Skeletal muscle satellite cell (primary cell): ENCODE measurements at regions not wholly inside any gene's neighbourhood (a gene's known extent, or its start where the extent isn't known, plus 50 kb on each side); places are given as distances from the start of the nearest gene placed in this dataset.
A peak's percentile ranks its signal among the peaks of the same experiment; 100 is the strongest.

ENCODE experiments used
- H3K27me3 ChIP-seq: 2 replicates; pipeline ENCODE4 v1.7.0; 2013; ENCODE audit warnings: low read length; ENCODE audit not compliant: control insufficient read depth, insufficient read depth
- H3K36me3 ChIP-seq: 2 replicates; pipeline ENCODE4 v1.7.0; 2013; ENCODE audit warnings: mild to moderate bottlenecking, control low read depth, low read length; ENCODE audit not compliant: insufficient read depth
- H3K4me1 ChIP-seq: 2 replicates; pipeline ENCODE4 v1.7.0; 2013; ENCODE audit warnings: low read length; ENCODE audit not compliant: control insufficient read depth, insufficient read depth
- H3K4me2 ChIP-seq: 2 replicates; pipeline ENCODE4 v1.7.0; 2013; ENCODE audit warnings: mild to moderate bottlenecking, low read length
- H3K4me3 ChIP-seq: 2 replicates; pipeline ENCODE4 v1.7.0; 2013; ENCODE audit warnings: low read length
- H3K9ac ChIP-seq: 2 replicates; pipeline ENCODE4 v1.7.0; 2013; ENCODE audit warnings: mild to moderate bottlenecking, low read depth, low read length, moderate library complexity
- H3K9me3 ChIP-seq: replicated peaks from 2 replicates; pipeline ENCODE4 v1.7.0; 2013; ENCODE audit warnings: mild to moderate bottlenecking, control low read depth, low read length

DNA sequence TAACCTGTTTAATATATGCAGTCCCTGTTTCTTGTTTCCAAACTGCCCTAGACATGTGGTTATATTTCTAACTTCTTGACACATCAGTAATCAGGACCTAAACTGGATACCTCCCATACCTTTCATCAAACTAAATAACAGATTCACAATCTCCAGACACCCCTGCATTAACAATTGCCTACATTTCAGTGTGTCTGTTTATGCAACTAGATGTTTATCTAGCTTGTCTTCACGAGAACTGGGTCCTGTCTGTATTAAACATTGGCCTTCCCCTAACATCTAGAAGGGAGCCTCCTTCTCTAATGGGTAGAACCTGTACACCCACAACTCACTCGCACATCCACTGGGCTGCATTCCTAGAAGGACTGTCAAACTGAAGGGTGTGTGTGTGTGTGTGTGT, 683.7 kb upstream of the FZD8 start:
- H3K27me3 ChIP-seq: no peaks in the 10 kb centered on the region
- no peaks in the 10 kb centered on the region for H3K36me3 ChIP-seq
- H3K4me1 ChIP-seq: no peaks in the 10 kb centered on the region
- no peak overlapping the region for H3K9ac ChIP-seq
- H3K4me3 ChIP-seq: no peak overlapping the region
- H3K9me3 ChIP-seq: no peaks in the 10 kb centered on the region
- no peak overlapping the region for H3K4me2 ChIP-seq

DNA sequence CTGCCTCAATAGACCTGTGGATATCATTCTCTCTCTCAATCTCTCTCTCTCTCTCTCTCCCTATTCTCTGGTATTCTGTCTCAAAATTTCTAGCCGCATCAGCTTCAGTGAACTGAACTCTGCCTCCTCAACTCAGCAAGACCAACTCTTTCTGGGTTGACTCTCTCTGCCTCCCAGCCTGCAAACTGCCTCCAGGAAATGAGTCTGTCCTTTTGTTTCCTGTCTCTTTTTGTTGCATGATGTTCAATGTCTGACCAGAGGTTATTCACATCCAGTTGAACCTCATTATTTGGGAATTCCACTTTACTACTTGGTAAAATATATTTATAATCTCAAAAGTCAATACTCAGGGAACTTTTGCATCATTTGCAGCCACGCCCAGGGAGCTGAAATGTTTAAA, 682.7 kb upstream of the FZD8 start:
- Histone ChIP-seq H3K9ac (no peak overlapping the region), H3K36me3 (no peaks in the 10 kb centered on the region), H3K4me3 (no peak overlapping the region), H3K4me2 (no peak overlapping the region), H3K9me3 (no peaks in the 10 kb centered on the region), H3K4me1 (no peaks in the 10 kb centered on the region), H3K27me3 (no peaks in the 10 kb centered on the region)

DNA sequence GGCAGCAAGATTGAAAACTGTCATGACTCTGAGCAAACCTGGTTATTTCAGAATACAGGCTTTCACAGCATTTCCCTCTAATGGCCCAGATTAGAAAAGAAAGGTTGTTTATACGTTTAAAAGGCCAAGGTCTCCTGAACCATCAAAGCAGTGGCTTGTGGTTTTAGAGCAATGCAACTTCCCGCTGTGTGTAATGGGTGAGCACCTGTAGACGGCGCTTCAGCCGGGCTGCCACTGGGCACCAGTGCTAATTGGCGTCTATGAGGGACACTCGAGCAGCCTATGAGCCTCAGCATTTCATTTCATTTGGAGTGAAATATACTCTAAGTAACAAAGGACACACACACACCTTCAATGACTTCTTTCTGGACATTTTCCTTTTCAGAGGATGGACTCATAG, 671.0 kb upstream of the FZD8 start:
- H3K9me3 ChIP-seq: no peaks in the 10 kb centered on the region
- H3K4me3 ChIP-seq: no peak overlapping the region
- no peaks in the 10 kb centered on the region for H3K4me1 ChIP-seq

DNA sequence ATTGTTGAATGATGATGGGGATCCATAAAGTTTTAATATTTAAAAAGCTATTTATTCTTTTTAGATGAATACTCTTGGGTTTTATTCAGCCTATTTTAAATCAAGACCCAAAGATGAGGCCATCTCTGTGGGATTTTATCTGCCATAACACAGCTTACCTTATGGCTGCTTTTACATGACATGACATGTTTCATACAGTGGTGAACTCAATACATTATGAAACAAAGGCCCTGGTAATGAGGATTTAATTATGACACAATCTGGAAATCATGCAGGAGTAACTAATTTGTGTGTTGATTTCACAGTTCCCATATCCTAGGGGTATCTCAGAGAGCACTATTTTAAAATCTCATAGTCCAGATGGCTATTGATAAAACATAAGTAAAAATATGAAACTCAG, 661.8 kb upstream of the FZD8 start:
- Histone ChIP-seq H3K36me3 (no peaks in the 10 kb centered on the region), H3K9me3 (no peaks in the 10 kb centered on the region), H3K4me1 (no peaks in the 10 kb centered on the region), H3K9ac (no peak overlapping the region), H3K4me3 (no peak overlapping the region), H3K4me2 (no peak overlapping the region), H3K27me3 (no peaks in the 10 kb centered on the region)

More for the DNA sequence above, 671.0 kb upstream of the FZD8 start:
- Histone ChIP-seq H3K36me3 (no peaks in the 10 kb centered on the region), H3K4me2 (no peak overlapping the region), H3K27me3 (no peaks in the 10 kb centered on the region), H3K9ac (no peak overlapping the region)

DNA sequence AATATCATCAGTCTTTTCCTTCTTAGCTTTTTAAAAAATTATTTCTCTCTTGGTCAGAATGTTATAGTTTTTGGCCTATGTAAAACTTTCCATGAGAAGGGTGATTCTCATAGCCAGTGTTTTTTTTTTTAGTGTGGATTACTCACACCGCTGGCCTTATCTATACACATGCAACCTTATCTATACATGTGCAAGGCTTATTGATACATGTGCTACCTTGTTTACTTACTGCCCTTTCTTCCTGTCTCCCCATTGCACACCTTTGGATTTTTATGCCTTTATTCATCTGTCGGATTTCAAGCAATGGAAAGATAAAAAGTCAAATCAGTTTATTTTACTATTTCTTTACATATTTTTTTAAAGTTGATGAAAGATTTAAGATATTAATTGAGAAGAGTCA, 660.0 kb upstream of the FZD8 start:
- Histone ChIP-seq H3K9ac (no peak overlapping the region), H3K4me2 (no peak overlapping the region), H3K4me3 (no peak overlapping the region), H3K27me3 (no peaks in the 10 kb centered on the region), H3K4me1 (no peaks in the 10 kb centered on the region), H3K9me3 (no peaks in the 10 kb centered on the region), H3K36me3 (no peaks in the 10 kb centered on the region)

DNA sequence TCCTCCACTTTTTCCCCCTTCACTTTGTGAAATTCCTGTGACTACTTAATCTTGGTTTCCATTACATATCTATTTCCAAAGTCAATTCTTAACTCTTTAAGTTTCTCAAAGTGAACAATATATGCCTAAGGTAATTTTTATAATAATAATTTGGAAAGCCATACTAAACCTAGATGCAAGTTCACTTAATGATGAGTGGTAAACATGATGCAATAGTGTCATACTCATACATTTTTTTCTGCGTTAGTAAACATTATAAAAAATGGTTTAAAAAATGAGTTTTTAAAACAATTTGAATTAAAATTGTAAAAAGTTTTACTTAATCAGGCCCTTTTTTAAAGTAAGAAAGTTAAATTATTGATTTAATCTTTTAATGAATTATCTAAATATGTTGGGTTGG, 659.4 kb upstream of the FZD8 start:
- Histone ChIP-seq H3K27me3 (no peaks in the 10 kb centered on the region), H3K9ac (no peak overlapping the region), H3K4me1 (no peaks in the 10 kb centered on the region), H3K4me2 (no peak overlapping the region), H3K9me3 (no peaks in the 10 kb centered on the region), H3K36me3 (no peaks in the 10 kb centered on the region), H3K4me3 (no peak overlapping the region)

DNA sequence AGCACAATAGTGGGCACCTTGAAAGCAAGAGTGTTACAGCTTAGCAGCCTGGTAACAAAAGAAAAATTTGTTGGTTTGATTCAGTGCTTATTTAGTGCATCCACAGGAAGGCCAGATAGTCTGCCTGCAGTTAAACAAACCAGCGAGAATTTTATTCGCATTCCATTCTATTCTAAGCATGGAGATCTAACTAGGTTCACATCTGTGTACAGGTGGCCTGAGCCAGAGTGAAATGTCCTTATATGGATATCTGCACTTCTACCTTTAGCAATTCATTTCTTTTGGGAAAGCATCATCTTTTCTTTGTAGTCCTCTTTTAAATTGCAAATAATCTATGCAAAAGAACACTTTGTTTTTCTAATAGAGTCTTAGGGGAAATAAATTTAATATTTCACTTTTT, 659.0 kb upstream of the FZD8 start:
- Histone ChIP-seq H3K4me2 (no peak overlapping the region), H3K4me1 (no peaks in the 10 kb centered on the region), H3K36me3 (no peaks in the 10 kb centered on the region)

DNA sequence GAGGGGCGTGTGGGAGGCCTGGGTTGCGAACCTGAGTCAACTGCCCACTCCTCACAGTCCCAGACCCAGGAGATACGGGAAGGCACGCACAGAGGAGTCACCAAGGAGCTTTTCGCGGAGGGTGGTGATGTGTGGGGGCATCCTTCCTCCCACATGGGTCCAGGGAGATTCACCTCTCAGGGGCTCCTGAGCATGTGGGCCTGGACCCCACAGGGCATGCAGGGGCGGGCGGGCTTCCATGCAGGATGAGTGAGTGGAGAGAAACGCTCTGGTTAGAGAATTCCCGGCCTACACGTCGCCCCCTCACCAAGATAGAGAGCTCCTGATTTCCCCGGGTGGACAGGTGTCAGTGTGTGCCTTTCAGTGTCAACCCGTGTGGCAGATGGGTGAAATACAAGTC, 641.7 kb upstream of the FZD8 start:
- Histone ChIP-seq H3K4me2 (no peak overlapping the region), H3K9ac (no peak overlapping the region), H3K4me1 (peaks cover 5% of the 10 kb centered on the region), H3K4me3 (no peak overlapping the region), H3K27me3 (no peaks in the 10 kb centered on the region), H3K36me3 (no peaks in the 10 kb centered on the region), H3K9me3 (no peaks in the 10 kb centered on the region)

More for the DNA sequence above, 659.0 kb upstream of the FZD8 start:
- H3K4me3 ChIP-seq: no peak overlapping the region
- H3K9me3 ChIP-seq: no peaks in the 10 kb centered on the region
- no peaks in the 10 kb centered on the region for H3K27me3 ChIP-seq
- H3K9ac ChIP-seq: no peak overlapping the region

DNA sequence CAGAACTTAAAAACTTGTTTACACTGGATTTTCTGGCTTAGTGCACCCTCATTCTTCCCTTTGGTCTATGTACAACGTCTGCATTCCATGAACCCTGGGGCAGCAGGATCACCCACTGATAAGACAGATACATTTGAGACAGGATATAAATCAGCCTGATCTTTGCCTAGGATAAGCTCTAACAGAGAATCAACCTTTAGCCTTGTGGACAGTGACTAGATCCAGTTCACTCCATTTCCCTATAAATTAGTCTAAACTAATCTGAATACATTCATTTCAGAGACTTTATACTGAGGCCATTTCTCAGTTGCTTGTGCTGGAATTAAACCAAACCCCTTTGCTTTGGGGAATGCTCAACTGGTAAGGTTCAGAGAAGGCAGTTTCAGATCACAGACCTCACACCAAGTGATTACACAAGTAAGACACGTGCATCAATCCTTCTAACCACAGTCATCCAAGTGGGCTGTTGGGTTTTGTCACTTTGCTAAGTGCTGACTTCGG, 639.8 kb upstream of the FZD8 start:
- H3K9me3 ChIP-seq: no peaks in the 10 kb centered on the region
- no peaks in the 10 kb centered on the region for H3K36me3 ChIP-seq
- H3K27me3 ChIP-seq: no peaks in the 10 kb centered on the region
- H3K4me3 ChIP-seq: no peak overlapping the region
- H3K4me1 ChIP-seq: peaks cover 5% of the 10 kb centered on the region
- H3K9ac ChIP-seq: no peak overlapping the region
- H3K4me2 ChIP-seq: no peak overlapping the region

DNA sequence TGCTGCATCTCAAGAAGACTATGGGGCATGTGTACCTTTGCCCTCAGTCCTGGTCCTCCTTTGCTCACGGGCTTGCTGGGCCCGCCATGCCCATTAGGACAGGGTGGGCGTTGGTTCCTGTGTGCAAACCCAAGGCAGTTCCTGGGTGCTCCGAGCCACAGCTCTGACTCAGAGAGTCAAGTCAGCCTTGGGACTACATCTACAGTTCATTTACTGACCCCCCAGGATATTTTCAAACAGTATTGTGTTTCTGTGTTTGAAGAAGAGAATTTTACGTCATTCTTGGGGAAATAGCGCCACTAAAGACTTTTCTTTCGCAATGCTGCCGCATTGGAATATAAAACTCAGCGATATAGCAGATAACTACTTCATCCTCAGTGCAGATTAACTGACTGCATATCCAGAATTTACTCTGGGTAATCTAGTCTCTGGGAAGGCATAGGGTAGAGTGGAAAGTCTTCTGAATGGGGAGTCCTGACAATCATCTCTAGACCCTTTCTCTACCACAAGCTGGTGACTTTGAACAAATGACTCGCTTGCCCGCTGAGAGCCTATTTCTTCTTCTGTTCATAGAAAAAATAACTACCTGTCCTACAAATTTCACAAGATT, 638.9 kb upstream of the FZD8 start:
- H3K27me3 ChIP-seq: no peaks in the 10 kb centered on the region
- no peak overlapping the region for H3K4me3 ChIP-seq
- no peak overlapping the region for H3K4me2 ChIP-seq
- H3K36me3 ChIP-seq: no peaks in the 10 kb centered on the region
- H3K4me1 ChIP-seq: peaks cover 5% of the 10 kb centered on the region
- no peak overlapping the region for H3K9ac ChIP-seq
- no peaks in the 10 kb centered on the region for H3K9me3 ChIP-seq

DNA sequence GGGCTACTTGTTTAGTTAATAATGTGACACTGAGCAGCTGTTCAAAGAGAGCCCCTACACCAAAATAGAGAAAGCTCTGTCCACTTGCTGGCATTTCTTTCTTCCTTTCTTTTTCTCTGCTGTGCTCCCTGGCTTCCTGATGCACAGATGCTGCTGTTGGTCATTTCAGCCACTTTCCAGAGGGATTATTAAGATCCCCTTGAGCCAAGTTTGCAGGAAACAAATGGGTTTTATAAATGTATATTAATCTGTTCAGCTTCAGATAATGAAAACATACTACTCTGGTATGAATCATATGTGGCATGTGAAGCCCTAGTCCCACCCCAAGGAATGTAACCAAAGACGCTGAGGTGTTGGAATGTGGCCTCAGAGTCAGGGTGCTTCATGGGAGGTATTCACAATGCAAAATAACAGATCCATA, 638.2 kb upstream of the FZD8 start:
- Histone ChIP-seq H3K4me1 (peaks cover 5% of the 10 kb centered on the region), H3K27me3 (no peaks in the 10 kb centered on the region), H3K4me2 (peak overlapping the region; percentile 12), H3K36me3 (no peaks in the 10 kb centered on the region), H3K4me3 (no peak overlapping the region), H3K9ac (no peak overlapping the region), H3K9me3 (no peaks in the 10 kb centered on the region)

DNA sequence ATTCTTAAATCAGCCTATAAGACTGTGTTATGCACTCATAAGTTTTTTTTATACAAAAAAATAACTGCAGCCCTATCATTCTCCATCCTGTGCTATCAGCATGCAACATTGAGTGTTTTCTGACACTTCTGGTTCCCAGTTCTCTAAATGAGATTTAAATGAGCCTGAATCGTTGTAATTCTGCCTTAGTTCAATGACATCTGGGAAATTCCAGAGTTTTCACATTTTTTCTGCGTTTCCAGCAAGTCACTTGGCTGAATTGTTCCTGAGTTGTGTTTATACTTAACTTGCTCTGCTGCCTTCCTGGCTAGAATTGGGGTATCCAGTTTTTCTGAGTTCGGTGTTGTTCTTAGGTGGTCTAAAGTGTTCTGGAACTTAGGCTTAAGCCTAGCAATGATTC, 636.1 kb upstream of the FZD8 start:
- H3K4me2 ChIP-seq: no peak overlapping the region
- H3K4me3 ChIP-seq: no peak overlapping the region
- no peak overlapping the region for H3K9ac ChIP-seq
- H3K36me3 ChIP-seq: no peaks in the 10 kb centered on the region
- H3K27me3 ChIP-seq: no peaks in the 10 kb centered on the region
- H3K9me3 ChIP-seq: no peaks in the 10 kb centered on the region
- H3K4me1 ChIP-seq: peaks cover 5% of the 10 kb centered on the region
